ENCODE measurements at regions not wholly inside any gene's neighbourhood (a gene's known extent, or its start where the extent isn't known, plus 50 kb on each side); places are given as distances from the start of the nearest gene placed in this dataset.

- no peak for ATAC-seq (ENCODE audit: poor library complexity)
- Mint-ChIP-seq H3K36me3 (ENCODE audit: low read depth) (no peaks in the 10 kb centered on the region), H3K9me3 (no peaks in the 10 kb centered on the region), H3K4me3 (no peak overlapping the region), H3K27me3 (no peaks in the 10 kb centered on the region), H3K27ac (no peak overlapping the region), H3K4me1 (ENCODE audit: low read depth) (no peaks in the 10 kb centered on the region)
- no peaks in the 10 kb centered on the region for H3K9me3 ChIP-seq (ENCODE audit: control insufficient read depth in 1 of 2, insufficient read depth in 1 of 2, low read length in 2 of 2)
- intact Hi-C loops (cut with DNase I, micrococcal nuclease) = no loop called here
- ChIA-PET CTCF (no interaction called here), POLR2A (no interaction called here)
- H3K27me3 ChIP-seq (ENCODE audit: control insufficient read depth in 1 of 2, insufficient read depth in 2 of 2, low read length in 2 of 2) = no peaks in the 10 kb centered on the region
- no peak overlapping the region for H3K27ac ChIP-seq (ENCODE audit: low read depth in 1 of 2, low read length in 2 of 2)
- TF ChIP-seq CTCF (IDR thresholded peaks at IDR 0.05) = no peak
- H3K36me3 ChIP-seq (ENCODE audit: insufficient read depth, low read length) = no peaks in the 10 kb centered on the region
- H3K4me1 ChIP-seq (ENCODE audit: insufficient read depth, low read length) = no peaks in the 10 kb centered on the region
- H3K4me3 ChIP-seq (ENCODE audit: low read length) = no peak overlapping the region
- DNase-seq = no peak
These were observed 124.0 kb downstream of the SIPA1L2 start for GRCh38 chr1:232505884-232506283.

GRCh38 chr1:232504651-232505050, 125.3 kb downstream of the SIPA1L2 start:
- H3K27ac ChIP-seq (ENCODE audit: low read depth in 1 of 2, low read length in 2 of 2) = no peak overlapping the region
- Mint-ChIP-seq H3K9me3 (no peaks in the 10 kb centered on the region), H3K4me3 (no peak overlapping the region), H3K27ac (no peak overlapping the region), H3K36me3 (ENCODE audit: low read depth) (no peaks in the 10 kb centered on the region), H3K4me1 (ENCODE audit: low read depth) (no peaks in the 10 kb centered on the region), H3K27me3 (no peaks in the 10 kb centered on the region)
- no peaks in the 10 kb centered on the region for H3K4me1 ChIP-seq (ENCODE audit: insufficient read depth, low read length)
- no peaks in the 10 kb centered on the region for H3K27me3 ChIP-seq (ENCODE audit: control insufficient read depth in 1 of 2, insufficient read depth in 2 of 2, low read length in 2 of 2)
- TF ChIP-seq CTCF (IDR thresholded peaks at IDR 0.05) = no peak
- intact Hi-C loops (cut with DNase I, micrococcal nuclease) = no loop called here
- no peaks in the 10 kb centered on the region for H3K36me3 ChIP-seq (ENCODE audit: insufficient read depth, low read length)
- H3K9me3 ChIP-seq (ENCODE audit: control insufficient read depth in 1 of 2, insufficient read depth in 1 of 2, low read length in 2 of 2) = no peaks in the 10 kb centered on the region
- POLR2A ChIA-PET = no interaction called here
- DNase-seq (no peak), ATAC-seq (ENCODE audit: poor library complexity) (no peak)
- no peak overlapping the region for H3K4me3 ChIP-seq (ENCODE audit: low read length)
- CTCF ChIA-PET = no interaction called here

GRCh38 chr1:232503497-232503896, 126.4 kb downstream of the SIPA1L2 start:
- H3K36me3 ChIP-seq (ENCODE audit: insufficient read depth, low read length) = no peaks in the 10 kb centered on the region
- H3K4me1 ChIP-seq (ENCODE audit: insufficient read depth, low read length) = no peaks in the 10 kb centered on the region
- Mint-ChIP-seq H3K9me3 (no peaks in the 10 kb centered on the region), H3K4me1 (ENCODE audit: low read depth) (no peaks in the 10 kb centered on the region), H3K27me3 (no peaks in the 10 kb centered on the region), H3K36me3 (ENCODE audit: low read depth) (no peaks in the 10 kb centered on the region), H3K27ac (no peak overlapping the region), H3K4me3 (no peak overlapping the region)
- H3K27me3 ChIP-seq (ENCODE audit: control insufficient read depth in 1 of 2, insufficient read depth in 2 of 2, low read length in 2 of 2) = no peaks in the 10 kb centered on the region
- no peak for TF ChIP-seq CTCF (IDR thresholded peaks at IDR 0.05)
- H3K9me3 ChIP-seq (ENCODE audit: control insufficient read depth in 1 of 2, insufficient read depth in 1 of 2, low read length in 2 of 2) = no peaks in the 10 kb centered on the region
- CTCF ChIA-PET = no interaction called here
- H3K27ac ChIP-seq (ENCODE audit: low read depth in 1 of 2, low read length in 2 of 2) = no peak overlapping the region
- intact Hi-C loops (cut with DNase I, micrococcal nuclease) = no loop called here
- ATAC-seq (ENCODE audit: poor library complexity) (no peak), DNase-seq (no peak)
- H3K4me3 ChIP-seq (ENCODE audit: low read length) = no peak overlapping the region
- POLR2A ChIA-PET = no interaction called here
